RWPE2 (cell line): ENCODE measurements at regions not wholly inside any gene's neighbourhood (a gene's known extent, or its start where the extent isn't known, plus 50 kb on each side); places are given as distances from the start of the nearest gene placed in this dataset.

Experiments used
- ATAC-seq: fragments of 200-7000 bp; cut with Tn5 transposase; 3 replicates; pipeline ENCODE4 v1.9.1; 2021; ENCODE audit warnings: low read depth
- DNase-seq: peaks from one replicate; pipeline ENCODE4 v3.0.0-alpha.2; 2020; ENCODE audit warnings: low spot score
- H3K27ac ChIP-seq: fragments of 450-650 bp; 2 replicates; pipeline ENCODE4 v1.5.1; 2017; ENCODE audit warnings: mild to moderate bottlenecking; ENCODE audit not compliant: poor library complexity, severe bottlenecking
- H3K27me3 ChIP-seq: fragments of 250-450 bp; sonication (Bioruptor Pico); 2 replicates; pipeline ENCODE4 v1.5.1; 2021; ENCODE audit warnings: mild to moderate bottlenecking, moderate library complexity; ENCODE audit not compliant: insufficient read depth, poor library complexity, severe bottlenecking
- H3K36me3 ChIP-seq: fragments of 250-450 bp; sonication (Bioruptor Pico); 2 replicates; pipeline ENCODE4 v1.5.1; 2020; ENCODE audit warnings: low read depth, mild to moderate bottlenecking, moderate library complexity
- H3K4me1 ChIP-seq: fragments of 250-450 bp; sonication (Bioruptor Pico); 2 replicates; pipeline ENCODE4 v1.5.1; 2021; ENCODE audit warnings: mild to moderate bottlenecking, moderate library complexity; ENCODE audit not compliant: insufficient read depth, poor library complexity, severe bottlenecking
- H3K4me3 ChIP-seq: fragments of 250-450 bp; sonication (Bioruptor Pico); 2 replicates; pipeline ENCODE4 v1.5.1; 2021; ENCODE audit warnings: mild to moderate bottlenecking, moderate library complexity; ENCODE audit not compliant: severe bottlenecking
- H3K9me3 ChIP-seq: fragments of 250-450 bp; sonication (Bioruptor Pico); 2 replicates; pipeline ENCODE4 v1.5.1; 2021; ENCODE audit warnings: mild to moderate bottlenecking, moderate library complexity; ENCODE audit not compliant: severe bottlenecking
- TF ChIP-seq, protein P1 (sequence below): fragments of 450-650 bp; IDR thresholded peaks from one replicate; pipeline ENCODE4 v1.5.1; 2017; ENCODE audit warnings: mild to moderate bottlenecking, moderate library complexity; ENCODE audit not compliant: poor library complexity, severe bottlenecking

DNA sequence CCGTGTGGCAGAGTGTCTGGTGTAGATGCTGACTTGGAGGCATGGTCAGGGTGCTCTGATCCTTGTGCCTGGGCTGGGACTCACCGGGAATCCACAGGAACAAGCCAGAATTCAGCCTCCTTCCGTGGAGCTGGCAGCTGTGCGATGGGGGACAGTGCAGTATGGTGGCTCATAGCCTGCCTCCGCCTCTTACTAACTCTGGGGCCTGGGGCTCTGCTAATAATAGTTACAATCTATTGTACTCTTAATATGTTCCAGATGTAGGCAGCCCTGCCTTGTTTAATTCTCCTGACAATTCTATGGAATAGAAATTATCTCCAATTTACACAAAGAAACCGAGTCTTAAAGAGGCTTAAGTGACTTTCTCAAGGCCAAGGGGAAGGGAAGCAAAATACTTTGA, 77.6 kb downstream of the PCDH1 start:
- Histone ChIP-seq H3K9me3 (no peaks in the 10 kb centered on the region), H3K36me3 (no peaks in the 10 kb centered on the region), H3K4me1 (no peaks in the 10 kb centered on the region), H3K4me3 (no peak overlapping the region), H3K27me3 (no peaks in the 10 kb centered on the region), H3K27ac (no peak overlapping the region)
- ATAC-seq, result no peak
- TF ChIP-seq, protein P1, sequence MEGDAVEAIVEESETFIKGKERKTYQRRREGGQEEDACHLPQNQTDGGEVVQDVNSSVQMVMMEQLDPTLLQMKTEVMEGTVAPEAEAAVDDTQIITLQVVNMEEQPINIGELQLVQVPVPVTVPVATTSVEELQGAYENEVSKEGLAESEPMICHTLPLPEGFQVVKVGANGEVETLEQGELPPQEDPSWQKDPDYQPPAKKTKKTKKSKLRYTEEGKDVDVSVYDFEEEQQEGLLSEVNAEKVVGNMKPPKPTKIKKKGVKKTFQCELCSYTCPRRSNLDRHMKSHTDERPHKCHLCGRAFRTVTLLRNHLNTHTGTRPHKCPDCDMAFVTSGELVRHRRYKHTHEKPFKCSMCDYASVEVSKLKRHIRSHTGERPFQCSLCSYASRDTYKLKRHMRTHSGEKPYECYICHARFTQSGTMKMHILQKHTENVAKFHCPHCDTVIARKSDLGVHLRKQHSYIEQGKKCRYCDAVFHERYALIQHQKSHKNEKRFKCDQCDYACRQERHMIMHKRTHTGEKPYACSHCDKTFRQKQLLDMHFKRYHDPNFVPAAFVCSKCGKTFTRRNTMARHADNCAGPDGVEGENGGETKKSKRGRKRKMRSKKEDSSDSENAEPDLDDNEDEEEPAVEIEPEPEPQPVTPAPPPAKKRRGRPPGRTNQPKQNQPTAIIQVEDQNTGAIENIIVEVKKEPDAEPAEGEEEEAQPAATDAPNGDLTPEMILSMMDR, result no peak
- DNase-seq, result no peak

DNA sequence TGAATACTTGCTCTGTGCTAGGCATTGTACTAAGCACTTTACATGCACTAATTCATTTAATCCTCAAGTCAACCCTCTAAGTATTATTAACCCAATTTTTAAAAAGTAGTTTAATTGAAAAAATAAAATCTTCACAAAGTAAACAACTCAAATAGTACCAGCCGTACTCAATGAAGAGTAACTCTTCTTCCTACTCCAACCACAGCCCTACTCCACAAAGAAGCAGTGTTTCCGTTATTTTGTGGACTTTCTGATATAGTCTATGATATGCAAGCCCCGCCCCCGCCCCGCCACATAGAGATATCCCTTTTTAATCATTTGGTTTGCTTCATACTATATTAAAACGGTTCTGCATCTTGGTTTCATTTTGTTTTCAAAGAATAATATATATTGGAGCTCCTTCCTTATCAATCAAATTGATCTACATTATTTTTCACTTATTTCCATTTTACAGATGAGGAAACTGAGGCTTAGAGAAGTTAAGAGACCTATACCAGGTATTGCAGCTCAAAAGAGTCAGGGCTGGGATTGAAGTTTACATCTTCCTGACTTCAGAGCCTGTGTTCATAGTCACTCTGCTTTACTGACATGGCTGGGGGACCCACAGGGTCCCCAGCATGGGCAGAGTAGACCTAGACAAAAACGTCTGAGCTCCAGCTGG, 78.6 kb downstream of the PCDH1 start:
- Histone ChIP-seq H3K27me3 (no peaks in the 10 kb centered on the region), H3K9me3 (no peaks in the 10 kb centered on the region), H3K4me1 (no peaks in the 10 kb centered on the region), H3K27ac (no peak overlapping the region), H3K4me3 (no peak overlapping the region), H3K36me3 (no peaks in the 10 kb centered on the region)
- TF ChIP-seq, protein P1, result no peak
- no peak for DNase-seq
- ATAC-seq, result no peak

DNA sequence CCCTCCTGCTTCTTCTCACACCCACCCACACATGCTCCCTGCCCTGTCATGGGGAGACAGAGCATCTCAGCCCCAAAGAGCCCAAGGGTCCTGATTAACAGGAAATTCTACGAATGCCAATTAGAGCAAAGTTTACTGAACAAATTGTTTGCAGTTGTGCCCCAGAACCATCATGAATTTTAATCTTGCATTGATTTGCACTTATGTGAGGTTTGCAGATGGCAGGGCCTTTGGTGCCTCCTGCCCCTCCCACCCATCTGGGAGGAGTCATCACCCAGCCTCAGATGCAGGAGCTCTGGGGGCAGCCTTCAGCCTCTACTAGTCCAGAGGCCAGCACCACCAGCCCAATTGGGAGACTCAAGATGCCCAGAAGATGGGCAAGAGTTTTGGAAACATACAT, 80.8 kb downstream of the PCDH1 start:
- no peak for ATAC-seq
- H3K36me3 ChIP-seq, result no peaks in the 10 kb centered on the region

DNA sequence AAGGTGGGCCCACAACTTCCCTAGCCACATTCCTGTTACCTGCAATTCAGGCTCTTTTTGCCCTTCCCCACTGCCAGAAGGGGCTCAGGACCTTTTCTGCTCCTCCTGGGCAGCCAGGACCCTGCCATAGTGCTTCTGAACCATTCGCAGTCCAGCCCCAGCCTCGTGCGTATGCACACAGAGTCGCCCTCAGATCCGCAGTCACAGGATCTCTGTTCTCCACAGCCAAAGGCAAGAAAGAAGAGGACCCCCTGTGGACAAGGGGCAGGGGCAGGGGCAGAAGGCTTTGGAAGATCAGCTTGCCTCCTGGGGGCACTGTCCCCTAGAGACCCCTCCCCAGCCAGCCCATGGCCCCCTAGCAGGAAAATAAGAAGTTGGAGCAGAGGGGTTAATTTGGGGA, 82.8 kb downstream of the PCDH1 start:
- ATAC-seq, result no peak
- H3K4me1 ChIP-seq, result peaks cover 4% of the 10 kb centered on the region
- H3K27me3 ChIP-seq, result no peaks in the 10 kb centered on the region
- no peak overlapping the region for H3K27ac ChIP-seq
- H3K9me3 ChIP-seq, result no peaks in the 10 kb centered on the region
- H3K36me3 ChIP-seq, result no peaks in the 10 kb centered on the region
- DNase-seq, result no peak
- TF ChIP-seq, protein P1, result no peak
- H3K4me3 ChIP-seq, result no peak overlapping the region

More for the DNA sequence above, 80.8 kb downstream of the PCDH1 start:
- Histone ChIP-seq H3K4me1 (peaks cover 4% of the 10 kb centered on the region), H3K4me3 (no peak overlapping the region), H3K9me3 (no peaks in the 10 kb centered on the region), H3K27ac (no peak overlapping the region), H3K27me3 (no peaks in the 10 kb centered on the region)
- TF ChIP-seq, protein P1, result no peak
- no peak for DNase-seq

DNA sequence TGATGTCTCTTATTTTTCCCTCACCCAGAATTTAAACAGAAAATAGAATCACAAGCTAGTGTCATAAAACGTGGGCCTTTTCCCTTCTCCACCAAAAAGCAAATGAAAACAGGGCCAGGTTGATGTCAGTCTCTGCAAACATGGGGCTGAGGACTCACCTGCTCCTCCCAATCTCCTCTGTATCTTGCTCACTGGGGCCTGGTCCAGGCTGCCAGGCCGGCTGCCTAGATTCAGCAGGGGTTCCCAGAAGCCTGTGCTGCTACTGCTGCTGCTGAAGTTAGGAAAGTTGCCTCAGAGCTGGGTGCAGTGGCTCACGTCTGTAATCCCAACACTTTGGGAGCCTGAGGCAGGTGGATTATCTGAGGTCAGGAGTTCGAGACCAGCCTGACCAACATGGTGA, 84.3 kb downstream of the PCDH1 start:
- Histone ChIP-seq H3K27ac (no peak overlapping the region), H3K36me3 (no peaks in the 10 kb centered on the region), H3K4me1 (peaks cover 4% of the 10 kb centered on the region), H3K4me3 (no peak overlapping the region), H3K9me3 (no peaks in the 10 kb centered on the region), H3K27me3 (no peaks in the 10 kb centered on the region)
- ATAC-seq (no peak), DNase-seq (no peak)
- TF ChIP-seq, protein P1, result no peak
